Activated CD4-positive, alpha-beta T cell treated with anti-CD3 and anti-CD28 coated beads, Interleukin-2, amount 50 U/mL, for 48 hours (primary cell): ENCODE measurements at regions not wholly inside any gene's neighbourhood (a gene's known extent, or its start where the extent isn't known, plus 50 kb on each side); places are given as distances from the start of the nearest gene placed in this dataset.

ENCODE experiments used
- DNase-seq, 2 experiments: peaks; one replicate each; pipeline ENCODE4 v3.0.0-alpha.2; 2020

GRCh38 chr18:46297621-46298020, 193.4 kb downstream of the HAUS1 start:
- DNase-seq, result no peak

- no peak for DNase-seq
Measured at GRCh38 chr18:46298511-46298910, 194.3 kb downstream of the HAUS1 start.

GRCh38 chr18:46299465-46300008, 195.4 kb downstream of the HAUS1 start:
- no peak for DNase-seq

GRCh38 chr18:46301081-46301480, 196.9 kb downstream of the HAUS1 start:
- DNase-seq, result no peak

- no peak for DNase-seq
Measured at GRCh38 chr18:46301571-46301970, 197.4 kb downstream of the HAUS1 start.

GRCh38 chr18:46302528-46303485, 198.6 kb downstream of the HAUS1 start:
- DNase-seq, result no peak

GRCh38 chr18:46310258-46310657, 206.1 kb downstream of the HAUS1 start:
- no peak for DNase-seq

GRCh38 chr18:46310675-46311345, 206.6 kb downstream of the HAUS1 start:
- no peak for DNase-seq

- DNase-seq, result no peak
Measured at GRCh38 chr18:46311491-46311890, 207.3 kb downstream of the HAUS1 start.

- DNase-seq, result no peak
Measured at GRCh38 chr18:46312221-46312620, 208.0 kb downstream of the HAUS1 start.

- no peak for DNase-seq
Measured at GRCh38 chr18:46313521-46313920, 209.3 kb downstream of the HAUS1 start.

- no peak for DNase-seq
Measured at GRCh38 chr18:46314011-46314410, 209.8 kb downstream of the HAUS1 start.

GRCh38 chr18:46315161-46315560, 211.0 kb downstream of the HAUS1 start:
- no peak for DNase-seq

- no peak for DNase-seq
Measured at GRCh38 chr18:46318356-46318755, 214.2 kb downstream of the HAUS1 start.

- no peak for DNase-seq
Measured at GRCh38 chr18:46319783-46320182, 215.6 kb downstream of the HAUS1 start.

GRCh38 chr18:46320297-46320696, 216.1 kb downstream of the HAUS1 start:
- no peak for DNase-seq

- DNase-seq, result no peak
Measured at GRCh38 chr18:46320928-46321711, 216.9 kb downstream of the HAUS1 start.

GRCh38 chr18:46321955-46322354, 217.8 kb downstream of the HAUS1 start:
- no peak for DNase-seq

GRCh38 chr18:46322411-46322891, 218.3 kb downstream of the HAUS1 start:
- DNase-seq, result no peak

GRCh38 chr18:46322941-46323340, 218.8 kb downstream of the HAUS1 start:
- DNase-seq, result no peak

- no peak for DNase-seq
Measured at GRCh38 chr18:46324087-46324955, 220.1 kb downstream of the HAUS1 start.

GRCh38 chr18:46325895-46326294, 221.7 kb downstream of the HAUS1 start:
- no peak for DNase-seq
